ENCODE measurements at regions not wholly inside any gene's neighbourhood (a gene's known extent, or its start where the extent isn't known, plus 50 kb on each side); places are given as distances from the start of the nearest gene placed in this dataset.

DNA sequence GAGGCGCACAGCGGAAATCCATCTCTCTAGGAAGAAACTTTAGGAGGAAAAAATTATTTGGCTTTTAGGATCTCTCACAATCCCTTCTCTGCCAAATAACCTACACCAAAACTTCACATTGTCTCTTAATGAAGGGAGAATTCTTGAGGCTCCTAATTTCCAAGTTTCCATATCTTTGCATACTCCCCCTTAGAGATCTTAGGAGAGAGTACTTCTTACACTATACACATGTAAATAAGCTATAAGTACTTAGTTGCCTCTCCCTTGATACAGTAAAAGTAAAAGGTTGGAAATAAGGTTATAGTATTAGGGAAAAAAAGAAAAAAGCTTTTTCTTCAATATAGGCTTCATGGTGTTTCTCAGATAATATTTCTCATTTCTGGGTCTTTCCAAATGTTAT lies 596.7 kb downstream of the SATB2 start:
- no peak overlapping the region for H3K4me3 ChIP-seq (ENCODE audit: low read depth in 1 of 3, low read length in 3 of 3)
- no peaks in the 10 kb centered on the region for H3K27me3 ChIP-seq (ENCODE audit: control insufficient read depth in 4 of 4, insufficient read depth in 4 of 4, low read length in 3 of 4)
- no peak for TF ChIP-seq YY1 (IDR thresholded peaks at IDR 0.05)
- no peak for TF ChIP-seq FOXA1 (IDR thresholded peaks at IDR 0.05)
- no peak for TF ChIP-seq FOXA2 (IDR thresholded peaks at IDR 0.05)
- no peak for TF ChIP-seq RXRA (IDR thresholded peaks at IDR 0.05)
- no peak for TF ChIP-seq JUND (IDR thresholded peaks at IDR 0.05)
- TF ChIP-seq RAD21 (IDR thresholded peaks at IDR 0.05): no peak
- TF ChIP-seq, protein P1, sequence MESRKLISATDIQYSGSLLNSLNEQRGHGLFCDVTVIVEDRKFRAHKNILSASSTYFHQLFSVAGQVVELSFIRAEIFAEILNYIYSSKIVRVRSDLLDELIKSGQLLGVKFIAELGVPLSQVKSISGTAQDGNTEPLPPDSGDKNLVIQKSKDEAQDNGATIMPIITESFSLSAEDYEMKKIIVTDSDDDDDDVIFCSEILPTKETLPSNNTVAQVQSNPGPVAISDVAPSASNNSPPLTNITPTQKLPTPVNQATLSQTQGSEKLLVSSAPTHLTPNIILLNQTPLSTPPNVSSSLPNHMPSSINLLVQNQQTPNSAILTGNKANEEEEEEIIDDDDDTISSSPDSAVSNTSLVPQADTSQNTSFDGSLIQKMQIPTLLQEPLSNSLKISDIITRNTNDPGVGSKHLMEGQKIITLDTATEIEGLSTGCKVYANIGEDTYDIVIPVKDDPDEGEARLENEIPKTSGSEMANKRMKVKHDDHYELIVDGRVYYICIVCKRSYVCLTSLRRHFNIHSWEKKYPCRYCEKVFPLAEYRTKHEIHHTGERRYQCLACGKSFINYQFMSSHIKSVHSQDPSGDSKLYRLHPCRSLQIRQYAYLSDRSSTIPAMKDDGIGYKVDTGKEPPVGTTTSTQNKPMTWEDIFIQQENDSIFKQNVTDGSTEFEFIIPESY (IDR thresholded peaks at IDR 0.05): no peak
- TF ChIP-seq, protein P2, sequence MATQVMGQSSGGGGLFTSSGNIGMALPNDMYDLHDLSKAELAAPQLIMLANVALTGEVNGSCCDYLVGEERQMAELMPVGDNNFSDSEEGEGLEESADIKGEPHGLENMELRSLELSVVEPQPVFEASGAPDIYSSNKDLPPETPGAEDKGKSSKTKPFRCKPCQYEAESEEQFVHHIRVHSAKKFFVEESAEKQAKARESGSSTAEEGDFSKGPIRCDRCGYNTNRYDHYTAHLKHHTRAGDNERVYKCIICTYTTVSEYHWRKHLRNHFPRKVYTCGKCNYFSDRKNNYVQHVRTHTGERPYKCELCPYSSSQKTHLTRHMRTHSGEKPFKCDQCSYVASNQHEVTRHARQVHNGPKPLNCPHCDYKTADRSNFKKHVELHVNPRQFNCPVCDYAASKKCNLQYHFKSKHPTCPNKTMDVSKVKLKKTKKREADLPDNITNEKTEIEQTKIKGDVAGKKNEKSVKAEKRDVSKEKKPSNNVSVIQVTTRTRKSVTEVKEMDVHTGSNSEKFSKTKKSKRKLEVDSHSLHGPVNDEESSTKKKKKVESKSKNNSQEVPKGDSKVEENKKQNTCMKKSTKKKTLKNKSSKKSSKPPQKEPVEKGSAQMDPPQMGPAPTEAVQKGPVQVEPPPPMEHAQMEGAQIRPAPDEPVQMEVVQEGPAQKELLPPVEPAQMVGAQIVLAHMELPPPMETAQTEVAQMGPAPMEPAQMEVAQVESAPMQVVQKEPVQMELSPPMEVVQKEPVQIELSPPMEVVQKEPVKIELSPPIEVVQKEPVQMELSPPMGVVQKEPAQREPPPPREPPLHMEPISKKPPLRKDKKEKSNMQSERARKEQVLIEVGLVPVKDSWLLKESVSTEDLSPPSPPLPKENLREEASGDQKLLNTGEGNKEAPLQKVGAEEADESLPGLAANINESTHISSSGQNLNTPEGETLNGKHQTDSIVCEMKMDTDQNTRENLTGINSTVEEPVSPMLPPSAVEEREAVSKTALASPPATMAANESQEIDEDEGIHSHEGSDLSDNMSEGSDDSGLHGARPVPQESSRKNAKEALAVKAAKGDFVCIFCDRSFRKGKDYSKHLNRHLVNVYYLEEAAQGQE (IDR thresholded peaks at IDR 0.05): no peak
- TF ChIP-seq EGR1 (IDR thresholded peaks at IDR 0.05; ENCODE audit: low read depth in 2 of 2): no peak
- no peak for TF ChIP-seq SP1 (IDR thresholded peaks at IDR 0.05)
- TF ChIP-seq, protein P3, sequence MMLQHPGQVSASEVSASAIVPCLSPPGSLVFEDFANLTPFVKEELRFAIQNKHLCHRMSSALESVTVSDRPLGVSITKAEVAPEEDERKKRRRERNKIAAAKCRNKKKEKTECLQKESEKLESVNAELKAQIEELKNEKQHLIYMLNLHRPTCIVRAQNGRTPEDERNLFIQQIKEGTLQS (IDR thresholded peaks at IDR 0.05): no peak
- no peak for TF ChIP-seq HNF4A (conservative IDR thresholded peaks at IDR 0.05)
- TF ChIP-seq, protein P4, sequence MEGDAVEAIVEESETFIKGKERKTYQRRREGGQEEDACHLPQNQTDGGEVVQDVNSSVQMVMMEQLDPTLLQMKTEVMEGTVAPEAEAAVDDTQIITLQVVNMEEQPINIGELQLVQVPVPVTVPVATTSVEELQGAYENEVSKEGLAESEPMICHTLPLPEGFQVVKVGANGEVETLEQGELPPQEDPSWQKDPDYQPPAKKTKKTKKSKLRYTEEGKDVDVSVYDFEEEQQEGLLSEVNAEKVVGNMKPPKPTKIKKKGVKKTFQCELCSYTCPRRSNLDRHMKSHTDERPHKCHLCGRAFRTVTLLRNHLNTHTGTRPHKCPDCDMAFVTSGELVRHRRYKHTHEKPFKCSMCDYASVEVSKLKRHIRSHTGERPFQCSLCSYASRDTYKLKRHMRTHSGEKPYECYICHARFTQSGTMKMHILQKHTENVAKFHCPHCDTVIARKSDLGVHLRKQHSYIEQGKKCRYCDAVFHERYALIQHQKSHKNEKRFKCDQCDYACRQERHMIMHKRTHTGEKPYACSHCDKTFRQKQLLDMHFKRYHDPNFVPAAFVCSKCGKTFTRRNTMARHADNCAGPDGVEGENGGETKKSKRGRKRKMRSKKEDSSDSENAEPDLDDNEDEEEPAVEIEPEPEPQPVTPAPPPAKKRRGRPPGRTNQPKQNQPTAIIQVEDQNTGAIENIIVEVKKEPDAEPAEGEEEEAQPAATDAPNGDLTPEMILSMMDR (IDR thresholded peaks at IDR 0.05; ENCODE audit: low read depth, low read length, missing input control): no peak
- TF ChIP-seq HNF4G (IDR thresholded peaks at IDR 0.05): no peak
- TF ChIP-seq NR2F2 (IDR thresholded peaks at IDR 0.05): no peak
- no peak for TF ChIP-seq TAF1 (conservative IDR thresholded peaks at IDR 0.05)
- TF ChIP-seq, protein P5, sequence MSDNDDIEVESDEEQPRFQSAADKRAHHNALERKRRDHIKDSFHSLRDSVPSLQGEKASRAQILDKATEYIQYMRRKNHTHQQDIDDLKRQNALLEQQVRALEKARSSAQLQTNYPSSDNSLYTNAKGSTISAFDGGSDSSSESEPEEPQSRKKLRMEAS (IDR thresholded peaks at IDR 0.05): no peak
- TF ChIP-seq GABPA (IDR thresholded peaks at IDR 0.05 in 1 of 2, conservative IDR thresholded peaks at IDR 0.05 in 1 of 2): no peak
- no peak overlapping the region for H3K27ac ChIP-seq (ENCODE audit: low read depth in 1 of 2, low read length in 2 of 2)
- no peaks in the 10 kb centered on the region for H3K4me1 ChIP-seq (ENCODE audit: control insufficient read depth in 4 of 4, insufficient read depth in 4 of 4, low read length in 3 of 4)
- no peak overlapping the region for H3K9ac ChIP-seq (ENCODE audit: low read depth in 1 of 2, low read length in 2 of 2)
- H3K36me3 ChIP-seq (ENCODE audit: control insufficient read depth in 4 of 4, insufficient read depth in 3 of 4, low read depth in 1 of 4, low read length in 3 of 4): no peaks in the 10 kb centered on the region
- WGBS: 87% methylated on average over 2 of the region's 2 CpGs
- DNase-seq (ENCODE audit: low spot score): no peak
- H3K9me3 ChIP-seq (ENCODE audit: control insufficient read depth in 4 of 4, low read length in 3 of 4): peaks cover 0 to 8% (median 3%) of the 10 kb centered on the region in 4 donors

Data from liver (tissue), 8 donors.